Endometrium (tissue), 2 donors: ENCODE measurements at regions not wholly inside any gene's neighbourhood (a gene's known extent, or its start where the extent isn't known, plus 50 kb on each side); places are given as distances from the start of the nearest gene placed in this dataset.
A peak's percentile ranks its signal among the peaks of the same experiment; 100 is the strongest.
"Not testable (repeated sequence)": the region's sequence is repeated elsewhere in the genome, so short reads cannot be mapped to it uniquely, and the experiment has no call there.

Experiments
- FAIRE-seq: peaks from 2 replicates; lab custom pipeline; 2012; peaks lifted over from hg19 to GRCh38; lab: Jason Lieb, UNC
- donor health status: control.
- donor health status: control.

DNA sequence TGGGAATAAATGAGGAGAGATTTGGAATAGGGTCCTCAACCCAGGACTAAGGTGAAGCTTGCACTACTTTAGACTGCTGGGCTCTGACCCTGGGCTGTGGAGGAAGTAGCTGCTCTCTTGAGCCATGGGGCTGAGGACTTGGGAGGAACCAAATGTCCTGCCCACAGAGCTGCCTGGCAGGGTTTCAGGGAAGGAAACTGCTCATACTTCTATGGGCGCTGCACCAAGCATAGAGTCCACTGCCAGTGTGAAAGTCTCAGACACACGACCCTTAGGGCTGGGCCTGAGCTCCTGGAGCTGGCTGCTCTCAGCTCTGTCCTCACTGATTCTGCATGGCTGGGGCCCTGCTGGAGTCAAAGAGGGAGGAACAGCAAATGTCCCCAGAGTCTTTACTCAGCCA is 461.7 kb downstream of the RPIA start:
- not testable (repeated sequence) for FAIRE-seq

GRCh38 chr2:89154247-89154682 is 462.8 kb downstream of the RPIA start:
- peak; percentile 89 for FAIRE-seq

DNA sequence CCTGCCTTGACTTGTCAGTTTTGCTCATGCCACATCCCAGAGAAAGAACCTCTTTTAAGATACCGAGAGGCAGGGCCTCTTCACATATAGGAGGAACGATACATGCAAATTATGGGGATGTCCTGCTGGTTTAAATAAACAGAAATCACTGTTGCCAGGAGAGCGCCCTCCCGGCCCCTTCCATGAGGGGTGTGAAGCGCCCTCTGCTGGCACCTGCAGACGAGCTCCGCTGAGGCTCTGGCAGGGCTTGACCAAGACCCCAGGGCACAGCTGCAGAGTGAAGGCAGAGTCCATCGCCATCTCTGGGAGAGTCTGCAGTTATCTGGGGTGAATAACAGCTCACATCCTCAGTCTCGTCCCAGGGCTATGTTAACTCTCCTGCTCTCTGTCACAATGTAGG is 468.8 kb downstream of the RPIA start:
- not testable (repeated sequence) for FAIRE-seq

DNA sequence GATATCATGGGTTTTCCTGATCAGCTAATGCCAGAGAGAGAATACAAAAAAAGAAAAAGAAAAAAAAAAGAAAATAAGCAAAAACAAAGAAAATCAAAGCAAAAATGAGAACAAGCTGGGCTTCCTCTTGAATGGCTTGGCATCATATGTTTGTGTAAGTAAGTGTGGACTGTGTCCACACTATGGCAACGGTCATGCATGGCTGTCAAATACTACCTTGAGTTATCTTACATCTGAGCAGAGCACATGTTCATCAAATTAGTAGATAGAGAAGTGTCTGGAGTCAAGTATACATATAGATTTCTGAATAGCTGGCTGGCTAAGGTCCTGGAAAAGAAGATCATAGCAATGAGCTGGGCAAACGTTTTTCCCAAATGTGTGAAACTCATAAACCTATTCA is 470.2 kb downstream of the RPIA start:
- FAIRE-seq: not testable (repeated sequence)

- FAIRE-seq: not testable (repeated sequence)
Observed at GRCh38 chr2:89170506-89171173, 479.2 kb downstream of the RPIA start.

- FAIRE-seq: not testable (repeated sequence)
Observed at GRCh38 chr2:89171174-89171519, 479.7 kb downstream of the RPIA start.

- FAIRE-seq: not testable (repeated sequence)
Observed at GRCh38 chr2:89177004-89177403, 485.5 kb downstream of the RPIA start.

- FAIRE-seq: not testable (repeated sequence)
Observed at GRCh38 chr2:89182221-89182620, 490.7 kb downstream of the RPIA start.

- FAIRE-seq: not testable (repeated sequence)
Observed at GRCh38 chr2:89184746-89185145, 493.3 kb downstream of the RPIA start.

DNA sequence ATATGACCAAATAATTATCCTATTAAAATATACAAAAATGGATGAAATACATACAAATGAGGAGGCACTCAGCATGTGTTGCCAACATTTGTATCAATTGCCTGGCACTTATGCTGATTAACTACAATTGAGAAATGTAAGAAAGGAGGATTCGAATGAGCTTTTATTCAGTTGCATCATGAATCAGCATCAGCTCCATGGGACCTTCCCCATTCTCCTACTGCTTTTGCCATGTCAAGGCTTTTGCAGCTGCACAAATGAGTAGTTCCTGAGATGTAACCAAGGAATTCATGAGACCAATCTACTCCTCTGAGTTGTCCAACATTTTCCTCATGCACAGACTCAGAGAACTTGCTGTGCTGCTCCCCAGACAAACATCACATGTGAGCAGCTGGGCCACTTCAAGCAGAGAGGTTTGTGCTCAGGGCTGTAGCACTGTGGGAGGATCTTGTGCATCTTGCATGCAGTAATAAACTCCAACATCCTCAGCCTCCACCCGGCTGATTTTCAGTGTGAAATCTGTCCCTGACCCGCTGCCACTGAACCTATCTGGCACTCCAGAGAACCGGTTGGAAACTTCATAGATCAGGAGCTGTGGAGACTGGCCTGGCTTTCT is 504.3 kb downstream of the RPIA start:
- FAIRE-seq: not testable (repeated sequence)

GRCh38 chr2:89196719-89197118 is 505.2 kb downstream of the RPIA start:
- not testable (repeated sequence) for FAIRE-seq

- not testable (repeated sequence) for FAIRE-seq
Observed at GRCh38 chr2:89198026-89198425, 506.6 kb downstream of the RPIA start.

- not testable (repeated sequence) for FAIRE-seq
Observed at GRCh38 chr2:89199453-89200246, 508.2 kb downstream of the RPIA start.

DNA sequence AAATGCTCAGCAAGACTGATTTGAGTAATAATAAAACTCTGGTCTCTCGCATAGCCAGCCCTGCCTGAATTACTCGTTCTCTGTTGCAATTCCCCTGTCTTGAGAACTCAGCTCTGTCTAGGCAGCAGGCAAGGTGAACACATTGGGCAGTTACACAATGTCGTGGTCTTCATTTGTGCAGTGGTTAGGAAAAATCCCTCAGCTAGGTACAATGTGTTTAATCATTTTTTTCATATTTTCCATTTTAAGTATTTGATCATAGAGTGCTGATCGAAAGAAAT is 508.7 kb downstream of the RPIA start:
- not testable (repeated sequence) for FAIRE-seq

DNA sequence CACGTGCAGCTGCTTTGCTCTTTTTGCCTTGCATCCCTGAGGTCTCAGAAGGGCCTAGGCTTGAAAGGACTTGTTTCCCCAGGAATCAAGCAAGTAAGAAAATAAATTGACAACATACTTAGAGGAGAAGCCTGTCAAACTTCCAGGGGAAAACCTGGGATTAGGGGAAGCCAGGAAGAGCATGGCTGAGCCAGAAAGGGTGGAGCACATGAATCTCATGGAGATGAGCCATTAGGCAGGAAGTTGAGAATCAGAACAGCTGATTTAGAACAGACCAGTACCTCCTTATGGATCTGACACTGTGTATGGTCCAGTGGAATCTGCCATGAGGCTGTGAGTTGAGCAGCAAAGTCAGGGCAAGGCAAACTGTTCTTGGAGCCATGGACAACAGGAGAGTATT is 511.0 kb downstream of the RPIA start:
- FAIRE-seq: not testable (repeated sequence)

DNA sequence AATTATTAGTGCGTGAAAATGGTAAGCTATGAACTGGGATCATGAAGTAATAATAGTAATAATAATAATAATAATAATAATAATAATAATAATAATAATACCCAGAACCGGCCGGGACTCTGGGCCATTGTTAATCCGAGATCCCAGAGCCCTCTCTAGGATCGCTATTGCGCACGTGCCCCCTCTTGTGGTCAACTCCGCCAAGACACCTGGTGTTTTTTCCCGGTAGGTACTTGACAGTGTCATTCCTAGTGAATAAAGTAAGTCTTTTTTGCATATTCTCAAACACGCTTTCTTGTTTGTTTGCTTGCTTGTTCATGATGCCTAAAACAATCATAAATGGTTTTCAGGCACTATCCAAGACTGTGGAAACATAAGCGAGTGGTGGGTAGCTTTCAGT is 513.7 kb downstream of the RPIA start:
- FAIRE-seq: not testable (repeated sequence)

DNA sequence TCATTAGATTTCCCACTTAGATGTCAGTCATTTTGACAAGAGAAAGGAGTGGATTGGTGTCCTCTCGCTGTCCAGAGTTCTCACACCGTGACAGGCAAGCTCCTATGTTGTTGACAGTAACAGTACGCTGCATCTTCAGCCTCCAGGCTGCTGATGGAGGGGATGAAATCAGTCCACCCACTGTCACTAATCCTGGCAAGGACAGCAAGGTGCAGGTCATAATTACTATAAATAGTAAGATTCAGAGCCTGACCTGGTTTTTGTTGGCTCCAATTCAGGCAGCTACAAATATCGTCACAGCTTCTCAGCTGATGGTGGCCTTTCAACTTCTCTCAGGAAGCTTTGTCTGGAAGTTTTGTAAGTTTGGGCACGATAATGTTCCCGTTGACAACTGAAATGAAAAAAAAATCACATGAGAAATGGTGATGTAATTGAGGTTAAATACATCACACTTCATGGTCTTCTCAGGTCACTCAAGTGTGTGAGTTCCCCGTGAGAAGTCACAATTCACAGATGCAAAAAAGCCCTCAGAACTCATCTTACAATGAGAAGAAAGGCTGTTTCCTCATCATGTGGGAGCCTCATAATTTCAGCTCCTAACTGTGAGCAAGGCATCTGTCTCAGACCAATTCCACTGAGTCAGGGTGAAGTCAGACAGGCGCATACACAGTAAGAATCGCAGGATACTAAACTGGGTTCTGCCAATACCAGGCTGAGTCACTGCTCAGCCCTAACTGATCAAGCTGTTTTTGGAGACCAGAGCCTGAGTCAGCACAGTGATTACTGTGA is 516.9 kb downstream of the RPIA start:
- not testable (repeated sequence) for FAIRE-seq

DNA sequence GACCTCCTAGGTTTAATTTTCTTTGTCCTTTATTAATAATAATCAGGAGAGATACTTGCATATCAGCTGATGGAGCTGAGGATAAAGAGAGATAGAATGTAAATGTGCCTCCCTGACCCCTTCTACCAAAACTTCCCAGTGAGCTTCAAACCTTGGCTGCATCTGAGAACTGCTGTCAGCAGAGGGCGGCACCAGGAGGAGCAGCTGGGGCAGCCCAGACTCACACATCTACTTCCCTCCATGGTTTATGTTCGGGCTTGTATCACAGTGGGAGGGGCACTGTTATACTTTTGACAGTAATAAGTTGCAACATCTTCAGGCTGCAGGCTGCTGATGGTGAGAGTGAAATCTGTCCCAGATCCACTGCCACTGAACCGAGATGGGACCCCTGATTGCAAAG is 521.7 kb downstream of the RPIA start:
- FAIRE-seq: not testable (repeated sequence)

DNA sequence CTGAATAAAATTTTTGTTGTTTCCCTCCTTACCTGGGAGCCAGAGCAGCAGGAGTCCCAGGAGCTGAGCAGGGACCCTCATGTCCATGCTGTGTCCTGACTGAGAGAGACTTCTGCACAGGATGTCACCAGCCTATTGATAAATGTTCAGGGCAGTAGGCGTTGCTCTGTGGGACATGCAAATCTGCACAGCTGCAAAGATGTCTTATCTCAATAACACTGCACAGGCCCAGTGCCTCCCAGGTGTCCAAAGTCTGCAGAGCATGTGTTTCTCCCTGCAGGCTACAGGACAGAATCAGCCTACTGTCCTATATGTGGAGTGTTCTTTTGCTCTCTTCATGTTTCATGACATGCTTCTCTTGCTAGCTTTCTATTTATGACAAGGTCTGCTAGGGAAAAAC is 522.3 kb downstream of the RPIA start:
- FAIRE-seq: not testable (repeated sequence)

DNA sequence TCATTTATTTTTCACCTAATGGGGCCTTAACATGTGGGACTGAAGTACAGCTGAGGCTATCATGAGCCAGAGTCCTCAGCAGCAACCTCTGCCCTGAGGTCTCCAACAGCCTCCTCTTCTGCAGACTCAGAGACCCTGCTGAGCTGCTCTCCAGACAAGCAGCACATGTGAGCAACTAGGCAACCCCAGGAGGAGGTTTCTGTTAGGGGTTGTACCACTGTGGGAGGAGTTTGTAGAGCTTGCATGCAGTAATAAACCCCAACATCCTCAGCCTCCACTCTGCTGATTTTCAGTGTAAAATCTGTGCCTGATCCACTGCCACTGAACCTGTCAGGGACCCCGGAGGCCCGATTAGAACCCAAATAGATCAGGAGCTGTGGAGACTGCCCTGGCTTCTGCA is 530.0 kb downstream of the RPIA start:
- not testable (repeated sequence) for FAIRE-seq

- not testable (repeated sequence) for FAIRE-seq
Observed at GRCh38 chr2:89222063-89222732, 530.7 kb downstream of the RPIA start.

DNA sequence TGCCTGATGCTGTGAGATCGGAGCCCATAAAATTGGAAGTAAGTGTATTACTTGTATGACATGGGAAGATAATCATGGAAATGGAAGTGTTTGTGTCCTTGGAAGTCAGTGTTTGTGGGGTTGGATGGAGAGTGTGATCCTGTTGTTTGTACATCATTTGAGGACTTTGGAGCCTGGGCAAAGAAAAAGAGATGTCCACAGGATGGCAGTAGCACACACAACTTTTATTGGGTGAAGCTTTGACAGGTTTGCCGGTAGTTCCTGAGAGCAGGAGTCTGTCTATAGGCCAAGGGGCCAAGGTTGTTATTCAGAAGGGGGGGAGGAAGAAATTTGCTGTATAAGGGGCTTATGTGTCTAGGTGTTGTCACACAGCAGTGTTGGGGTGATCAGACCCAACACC is 533.3 kb downstream of the RPIA start:
- not testable (repeated sequence) for FAIRE-seq
